Neural progenitor cell (in vitro differentiated cells): ENCODE measurements at regions not wholly inside any gene's neighbourhood (a gene's known extent, or its start where the extent isn't known, plus 50 kb on each side); places are given as distances from the start of the nearest gene placed in this dataset.
A peak's percentile ranks its signal among the peaks of the same experiment; 100 is the strongest.

Source experiments
- DNase-seq: peaks from one replicate; pipeline ENCODE4 v3.0.0-alpha.2; 2016; ENCODE audit warnings: low spot score
- H2AFZ ChIP-seq: fragments of 200-600 bp; sonication (generic); replicated peaks from 2 replicates; pipeline ENCODE4 v1.6.1; 2016; ENCODE audit warnings: antibody characterized with exemption
- H3F3A ChIP-seq: fragments of 200-600 bp; sonication (generic); 2 replicates; pipeline ENCODE4 v1.6.1; 2016; ENCODE audit warnings: antibody characterized with exemption, low read depth
- H3K27ac ChIP-seq: fragments of 200-600 bp; sonication (generic); 2 replicates; pipeline ENCODE4 v1.5.1; 2016; ENCODE audit warnings: mild to moderate bottlenecking
- H3K27me3 ChIP-seq: fragments of 200-600 bp; sonication (generic); 2 replicates; pipeline ENCODE4 v1.6.1; 2016; ENCODE audit warnings: mild to moderate bottlenecking, moderate library complexity
- H3K36me3 ChIP-seq: fragments of 200-600 bp; sonication (generic); 2 replicates; pipeline ENCODE4 v1.5.1; 2016
- H3K4me1 ChIP-seq: fragments of 200-600 bp; sonication (generic); 2 replicates; pipeline ENCODE4 v1.6.1; 2016; ENCODE audit warnings: mixed run types
- H3K4me2 ChIP-seq: fragments of 200-600 bp; sonication (generic); 2 replicates; pipeline ENCODE4 v1.6.1; 2016
- H3K4me3 ChIP-seq: fragments of 200-600 bp; sonication (generic); 2 replicates; pipeline ENCODE4 v1.5.1; 2016
- H3K79me2 ChIP-seq: fragments of 200-600 bp; sonication (generic); 2 replicates; pipeline ENCODE4 v1.6.1; 2016; ENCODE audit warnings: low read depth
- H3K9ac ChIP-seq: fragments of 200-600 bp; sonication (generic); 2 replicates; pipeline ENCODE4 v1.6.1; 2016
- H3K9me3 ChIP-seq: fragments of 200-600 bp; sonication (generic); 2 replicates; pipeline ENCODE4 v1.5.1; 2016; ENCODE audit warnings: low read depth
- H4K20me1 ChIP-seq: fragments of 200-600 bp; sonication (generic); 2 replicates; pipeline ENCODE4 v1.6.1; 2016; ENCODE audit warnings: low read depth
- H3K27ac Mint-ChIP-seq: 3 replicates; pipeline ENCODE4 v1.8.0; 2021; ENCODE audit warnings: mixed read lengths
- H3K27me3 Mint-ChIP-seq: 2 replicates; pipeline ENCODE4 v1.8.0; 2022; ENCODE audit warnings: low read depth, mild to moderate bottlenecking, inconsistent platforms, moderate library complexity, mixed read lengths; ENCODE audit not compliant: insufficient read depth
- H3K36me3 Mint-ChIP-seq: 3 replicates; pipeline ENCODE4 v1.8.0; 2021; ENCODE audit warnings: mixed read lengths
- H3K4me1 Mint-ChIP-seq: 3 replicates; pipeline ENCODE4 v1.8.0; 2021; ENCODE audit warnings: mixed read lengths
- H3K4me3 Mint-ChIP-seq: 3 replicates; pipeline ENCODE4 v1.8.0; 2021; ENCODE audit warnings: mild to moderate bottlenecking, moderate library complexity, mixed read lengths
- H3K9me3 Mint-ChIP-seq: 3 replicates; pipeline ENCODE4 v1.8.0; 2020; ENCODE audit warnings: mixed read lengths
- EZH2 ChIP-seq: fragments of 200-600 bp; sonication (generic); IDR thresholded peaks from 2 replicates; pipeline ENCODE4 v1.6.1; 2017; ENCODE audit warnings: antibody characterized with exemption, mild to moderate bottlenecking, moderate library complexity
- EZH2phosphoT487 ChIP-seq: fragments of 200-600 bp; sonication (generic); IDR thresholded peaks from 2 replicates; pipeline ENCODE4 v1.6.1; 2017; ENCODE audit warnings: antibody characterized with exemption
- TF ChIP-seq, protein P1 (sequence below): fragments of 200-600 bp; sonication (generic); IDR thresholded peaks from 2 replicates; pipeline ENCODE4 v1.5.1; 2017; ENCODE audit warnings: antibody characterized with exemption, mild to moderate bottlenecking

DNA sequence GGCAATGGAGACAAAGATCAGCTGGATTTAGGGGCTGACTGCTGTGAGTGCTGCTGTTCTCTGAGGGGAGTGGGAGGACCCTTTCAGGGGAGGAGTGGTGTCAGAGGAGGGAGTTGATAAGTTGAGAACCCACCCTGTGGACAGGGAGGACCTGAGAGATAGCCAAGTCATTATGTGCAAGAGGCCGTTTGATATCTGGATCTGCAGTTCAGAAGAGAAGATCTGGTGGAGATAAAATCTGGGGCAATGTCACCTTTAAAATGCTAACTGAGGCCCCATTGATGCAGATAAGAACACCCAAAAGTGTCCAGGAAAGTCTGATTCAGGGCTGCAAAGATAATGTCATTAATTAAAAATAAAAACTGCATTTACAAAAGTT lies 256.1 kb upstream of the HES1 start:
- H3K9me3 ChIP-seq = no peaks in the 10 kb centered on the region
- Mint-ChIP-seq H3K27me3 (peaks cover 18% of the 10 kb centered on the region), H3K4me3 (no peak overlapping the region), H3K36me3 (no peaks in the 10 kb centered on the region), H3K4me1 (peaks cover 30% of the 10 kb centered on the region), H3K9me3 (peaks cover 4% of the 10 kb centered on the region), H3K27ac (peak overlapping the region; percentile 9)
- DNase-seq = no peak
- peaks cover 32% of the 10 kb centered on the region for H3K4me1 ChIP-seq
- peaks cover 10% of the 10 kb centered on the region for H3F3A ChIP-seq
- H3K9ac ChIP-seq = no peak overlapping the region
- no peak overlapping the region for H2AFZ ChIP-seq
- H3K4me3 ChIP-seq = no peak overlapping the region
- TF ChIP-seq, protein P1, sequence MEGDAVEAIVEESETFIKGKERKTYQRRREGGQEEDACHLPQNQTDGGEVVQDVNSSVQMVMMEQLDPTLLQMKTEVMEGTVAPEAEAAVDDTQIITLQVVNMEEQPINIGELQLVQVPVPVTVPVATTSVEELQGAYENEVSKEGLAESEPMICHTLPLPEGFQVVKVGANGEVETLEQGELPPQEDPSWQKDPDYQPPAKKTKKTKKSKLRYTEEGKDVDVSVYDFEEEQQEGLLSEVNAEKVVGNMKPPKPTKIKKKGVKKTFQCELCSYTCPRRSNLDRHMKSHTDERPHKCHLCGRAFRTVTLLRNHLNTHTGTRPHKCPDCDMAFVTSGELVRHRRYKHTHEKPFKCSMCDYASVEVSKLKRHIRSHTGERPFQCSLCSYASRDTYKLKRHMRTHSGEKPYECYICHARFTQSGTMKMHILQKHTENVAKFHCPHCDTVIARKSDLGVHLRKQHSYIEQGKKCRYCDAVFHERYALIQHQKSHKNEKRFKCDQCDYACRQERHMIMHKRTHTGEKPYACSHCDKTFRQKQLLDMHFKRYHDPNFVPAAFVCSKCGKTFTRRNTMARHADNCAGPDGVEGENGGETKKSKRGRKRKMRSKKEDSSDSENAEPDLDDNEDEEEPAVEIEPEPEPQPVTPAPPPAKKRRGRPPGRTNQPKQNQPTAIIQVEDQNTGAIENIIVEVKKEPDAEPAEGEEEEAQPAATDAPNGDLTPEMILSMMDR = no peak
- TF ChIP-seq EZH2phosphoT487 (no peak), EZH2 (no peak)
- H3K79me2 ChIP-seq = no peaks in the 10 kb centered on the region
- H3K27me3 ChIP-seq = no peaks in the 10 kb centered on the region
- no peak overlapping the region for H3K27ac ChIP-seq
- peak overlapping the region; percentile 27 for H3K4me2 ChIP-seq
- no peaks in the 10 kb centered on the region for H4K20me1 ChIP-seq
- H3K36me3 ChIP-seq = no peaks in the 10 kb centered on the region

DNA sequence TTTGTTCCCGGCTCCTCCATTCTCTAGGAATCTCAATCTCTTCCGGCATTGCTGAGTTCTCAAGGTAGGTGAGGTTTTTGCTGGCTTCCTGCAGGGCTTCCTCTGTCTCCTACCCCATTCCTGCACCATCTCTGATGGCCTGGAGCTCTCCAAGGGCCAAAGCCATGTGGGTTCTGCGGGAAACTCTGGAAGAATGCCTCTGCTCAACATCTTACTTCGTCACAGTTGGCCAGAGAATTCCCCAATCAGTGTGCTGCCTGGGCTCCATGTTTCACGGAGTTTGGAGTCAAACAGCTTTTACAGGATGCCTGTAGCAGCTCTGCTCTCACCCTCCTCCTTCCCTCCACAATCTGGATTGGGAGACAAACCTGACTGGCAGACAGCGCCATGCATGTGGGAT lies 253.9 kb upstream of the HES1 start:
- Histone ChIP-seq H3K9ac (no peak overlapping the region), H3K4me1 (peaks cover 22% of the 10 kb centered on the region), H2AFZ (no peak overlapping the region), H3F3A (no peaks in the 10 kb centered on the region), H4K20me1 (no peaks in the 10 kb centered on the region), H3K79me2 (no peaks in the 10 kb centered on the region), H3K36me3 (no peaks in the 10 kb centered on the region), H3K9me3 (no peaks in the 10 kb centered on the region), H3K27me3 (no peaks in the 10 kb centered on the region), H3K4me2 (no peak overlapping the region), H3K4me3 (no peak overlapping the region), H3K27ac (no peak overlapping the region)
- Mint-ChIP-seq H3K27me3 (peaks cover 27% of the 10 kb centered on the region), H3K9me3 (peaks cover 12% of the 10 kb centered on the region), H3K4me1 (peaks cover 18% of the 10 kb centered on the region), H3K36me3 (no peaks in the 10 kb centered on the region), H3K4me3 (no peak overlapping the region), H3K27ac (no peak overlapping the region)
- no peak for TF ChIP-seq EZH2phosphoT487
- TF ChIP-seq, protein P1 = no peak
- DNase-seq = no peak

DNA sequence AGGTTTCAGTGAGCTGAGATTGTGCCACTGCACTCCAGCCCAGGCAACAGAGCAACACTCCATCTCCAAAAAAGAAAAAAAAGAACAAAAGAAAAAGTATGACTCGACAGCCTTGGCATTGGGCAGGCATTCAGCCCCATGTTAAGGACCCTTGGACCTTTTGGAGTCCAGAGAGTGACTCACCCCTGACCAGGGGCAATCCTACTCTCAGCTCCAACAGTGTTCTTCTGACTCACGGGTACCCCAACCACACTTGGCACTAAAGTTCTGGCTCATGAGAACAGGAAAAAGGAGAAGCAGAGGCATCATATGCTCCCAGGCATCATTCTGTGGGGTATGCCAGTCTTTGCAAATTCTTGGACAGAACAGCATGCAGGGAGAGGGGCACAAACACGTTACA lies 252.4 kb upstream of the HES1 start:
- Mint-ChIP-seq H3K4me1 (peaks cover 18% of the 10 kb centered on the region), H3K27me3 (peaks cover 26% of the 10 kb centered on the region), H3K27ac (no peak overlapping the region), H3K9me3 (peaks cover 12% of the 10 kb centered on the region), H3K4me3 (peak overlapping the region; percentile 25), H3K36me3 (no peaks in the 10 kb centered on the region)
- no peaks in the 10 kb centered on the region for H3K27me3 ChIP-seq
- H3K27ac ChIP-seq = no peak overlapping the region
- H3K4me3 ChIP-seq = no peak overlapping the region
- peaks cover 28% of the 10 kb centered on the region for H3K4me1 ChIP-seq
- H3K79me2 ChIP-seq = no peaks in the 10 kb centered on the region
- no peaks in the 10 kb centered on the region for H3K9me3 ChIP-seq
- no peaks in the 10 kb centered on the region for H3F3A ChIP-seq
- no peak for TF ChIP-seq EZH2
- TF ChIP-seq, protein P1 = no peak
- no peak for TF ChIP-seq EZH2phosphoT487
- no peak overlapping the region for H2AFZ ChIP-seq
- H3K36me3 ChIP-seq = no peaks in the 10 kb centered on the region
- H4K20me1 ChIP-seq = no peaks in the 10 kb centered on the region
- DNase-seq = no peak
- no peak overlapping the region for H3K9ac ChIP-seq
- no peak overlapping the region for H3K4me2 ChIP-seq

DNA sequence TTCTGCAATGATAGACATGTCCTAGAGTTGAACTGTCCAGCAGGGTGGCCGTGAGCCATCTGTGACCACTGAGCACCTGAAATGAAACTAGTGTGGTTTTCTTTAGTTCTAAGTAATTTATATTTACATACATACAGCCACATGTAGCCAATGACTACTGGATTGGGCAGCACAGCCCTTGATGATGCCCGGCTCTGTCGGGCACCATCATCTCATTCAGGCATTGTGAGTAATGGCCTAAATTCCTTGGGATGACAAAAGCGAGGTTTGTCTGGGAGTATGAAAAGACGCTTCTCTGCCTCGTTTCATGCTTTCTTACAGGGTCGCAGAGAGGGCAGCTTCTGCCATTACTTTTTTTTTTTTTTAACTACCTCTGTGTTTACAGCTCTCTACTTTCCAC lies 251.9 kb upstream of the HES1 start:
- no peak overlapping the region for H3K9ac ChIP-seq
- DNase-seq = no peak
- Mint-ChIP-seq H3K27me3 (peaks cover 24% of the 10 kb centered on the region), H3K27ac (no peak overlapping the region), H3K4me1 (peaks cover 15% of the 10 kb centered on the region), H3K4me3 (no peak overlapping the region), H3K9me3 (peaks cover 12% of the 10 kb centered on the region), H3K36me3 (no peaks in the 10 kb centered on the region)
- H3K4me2 ChIP-seq = no peak overlapping the region
- H3K9me3 ChIP-seq = no peaks in the 10 kb centered on the region
- no peaks in the 10 kb centered on the region for H3K79me2 ChIP-seq
- TF ChIP-seq, protein P1 = no peak
- TF ChIP-seq EZH2phosphoT487 (no peak), EZH2 (no peak)
- H3K27ac ChIP-seq = no peak overlapping the region
- H2AFZ ChIP-seq = no peak overlapping the region
- H3F3A ChIP-seq = no peaks in the 10 kb centered on the region
- H3K4me1 ChIP-seq = peaks cover 25% of the 10 kb centered on the region
- H3K36me3 ChIP-seq = no peaks in the 10 kb centered on the region
- no peaks in the 10 kb centered on the region for H3K27me3 ChIP-seq
- H4K20me1 ChIP-seq = no peaks in the 10 kb centered on the region
- H3K4me3 ChIP-seq = no peak overlapping the region
